OCI-LY1 (cell line): ENCODE measurements at regions not wholly inside any gene's neighbourhood (a gene's known extent, or its start where the extent isn't known, plus 50 kb on each side); places are given as distances from the start of the nearest gene placed in this dataset.

Experiments
- H2AFZ ChIP-seq: fragments of 200-600 bp; sonication (generic), shearing (Covaris generic); 2 replicates; pipeline ENCODE4 v1.6.0; 2014; ENCODE audit warnings: antibody characterized with exemption, mild to moderate bottlenecking, low read length
- H3F3A ChIP-seq: fragments of 200-600 bp; sonication (generic), shearing (Covaris generic); 2 replicates; pipeline ENCODE4 v1.6.0; 2014; ENCODE audit warnings: mild to moderate bottlenecking, antibody characterized with exemption, low read length, moderate library complexity; ENCODE audit not compliant: insufficient read depth
- H3K27ac ChIP-seq: fragments of 200-600 bp; sonication (generic); 2 replicates; pipeline ENCODE4 v1.5.1; 2014; ENCODE audit warnings: low read length, mixed run types, mild to moderate bottlenecking, low read depth; ENCODE audit not compliant: poor library complexity, severe bottlenecking
- H3K27me3 ChIP-seq: fragments of 200-600 bp; sonication (generic); 2 replicates; pipeline ENCODE4 v1.6.0; 2014; ENCODE audit warnings: antibody characterized with exemption, mild to moderate bottlenecking, low read length, moderate library complexity; ENCODE audit not compliant: insufficient read depth
- H3K36me3 ChIP-seq: fragments of 200-600 bp; sonication (generic); 2 replicates; pipeline ENCODE4 v1.6.1; 2014; ENCODE audit warnings: mild to moderate bottlenecking, antibody characterized with exemption, low read length, moderate library complexity, mixed read lengths; ENCODE audit not compliant: insufficient read depth
- H3K4me1 ChIP-seq: fragments of 200-600 bp; sonication (generic); 2 replicates; pipeline ENCODE4 v1.5.1; 2014; ENCODE audit warnings: mild to moderate bottlenecking, low read length, moderate library complexity; ENCODE audit not compliant: insufficient read depth, severe bottlenecking
- H3K4me2 ChIP-seq: fragments of 200-600 bp; sonication (generic), shearing (Covaris generic); 2 replicates; pipeline ENCODE4 v1.6.1; 2014; ENCODE audit warnings: low read length
- H3K4me3 ChIP-seq: fragments of 200-600 bp; sonication (generic); 2 replicates; pipeline ENCODE4 v1.5.1; 2014; ENCODE audit warnings: low read length, low read depth, mild to moderate bottlenecking, mixed read lengths; ENCODE audit not compliant: poor library complexity, severe bottlenecking
- H3K79me2 ChIP-seq: fragments of 200-600 bp; shearing (Covaris generic); 2 replicates; pipeline ENCODE4 v1.6.1; 2016; ENCODE audit warnings: mixed run types, low read length, mixed read lengths; ENCODE audit not compliant: insufficient read depth
- H3K9ac ChIP-seq: fragments of 200-600 bp; sonication (generic), shearing (Covaris generic); 2 replicates; pipeline ENCODE4 v1.6.1; 2014; ENCODE audit warnings: mild to moderate bottlenecking, low read length, mixed read lengths
- H3K9me2 ChIP-seq: fragments of 200-600 bp; sonication (generic), shearing (Covaris generic); 2 replicates; pipeline ENCODE4 v1.6.1; 2014; ENCODE audit warnings: low read depth, mild to moderate bottlenecking, low read length, mixed read lengths
- H3K9me3 ChIP-seq: fragments of 200-600 bp; shearing (Covaris generic); 2 replicates; pipeline ENCODE4 v1.6.1; 2014; ENCODE audit warnings: low read length, mixed read lengths
- H4K20me1 ChIP-seq: fragments of 200-600 bp; sonication (generic), shearing (Covaris generic); 2 replicates; pipeline ENCODE4 v1.6.0; 2016; ENCODE audit warnings: mild to moderate bottlenecking, low read length; ENCODE audit not compliant: insufficient read depth
- EZH2 ChIP-seq: fragments of 200-600 bp; sonication (generic), shearing (Covaris generic); IDR thresholded peaks from 2 replicates; pipeline ENCODE4 v1.8.0; 2017; ENCODE audit warnings: borderline replicate concordance, mixed run types, mild to moderate bottlenecking, antibody characterized with exemption, low read length, moderate library complexity, mixed read lengths
- TF ChIP-seq, protein P1 (sequence below): fragments of 200-600 bp; sonication (generic), shearing (Covaris generic); IDR thresholded peaks from 2 replicates; pipeline ENCODE4 v1.5.1; 2017; ENCODE audit warnings: mild to moderate bottlenecking, antibody characterized with exemption, low read length, moderate library complexity, mixed read lengths

DNA sequence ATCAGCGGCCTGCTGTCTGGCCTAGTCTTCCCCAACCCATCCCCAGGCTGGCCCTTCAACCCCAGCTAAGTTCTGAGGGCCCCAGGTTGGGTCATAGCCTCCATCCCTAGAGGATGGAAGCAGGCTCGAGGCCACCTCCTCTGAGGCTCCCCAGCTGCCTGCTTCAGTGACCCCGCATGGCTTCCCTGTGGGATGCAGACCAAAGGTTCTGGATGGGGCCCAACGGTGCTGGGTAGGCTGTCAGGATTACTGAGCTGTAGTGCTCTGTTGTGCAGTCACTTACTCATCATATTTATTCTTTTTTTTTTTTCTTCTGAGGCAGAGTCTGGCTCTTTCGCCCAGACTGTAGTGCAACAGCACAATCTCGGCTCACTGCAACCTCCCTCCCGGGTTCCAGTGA lies 92.0 kb downstream of the IRF2BPL start:
- Histone ChIP-seq H3K4me1 (no peaks in the 10 kb centered on the region), H3K9me2 (no peaks in the 10 kb centered on the region), H3K36me3 (no peaks in the 10 kb centered on the region), H3F3A (no peaks in the 10 kb centered on the region), H3K9ac (no peak overlapping the region), H4K20me1 (no peaks in the 10 kb centered on the region), H2AFZ (no peak overlapping the region), H3K9me3 (no peaks in the 10 kb centered on the region), H3K4me2 (no peak overlapping the region), H3K4me3 (no peak overlapping the region), H3K27ac (no peak overlapping the region), H3K27me3 (peaks cover 4% of the 10 kb centered on the region; the same call in 1 of the 2 replicates), H3K79me2 (no peaks in the 10 kb centered on the region)
- TF ChIP-seq EZH2, result no peak
- TF ChIP-seq, protein P1, sequence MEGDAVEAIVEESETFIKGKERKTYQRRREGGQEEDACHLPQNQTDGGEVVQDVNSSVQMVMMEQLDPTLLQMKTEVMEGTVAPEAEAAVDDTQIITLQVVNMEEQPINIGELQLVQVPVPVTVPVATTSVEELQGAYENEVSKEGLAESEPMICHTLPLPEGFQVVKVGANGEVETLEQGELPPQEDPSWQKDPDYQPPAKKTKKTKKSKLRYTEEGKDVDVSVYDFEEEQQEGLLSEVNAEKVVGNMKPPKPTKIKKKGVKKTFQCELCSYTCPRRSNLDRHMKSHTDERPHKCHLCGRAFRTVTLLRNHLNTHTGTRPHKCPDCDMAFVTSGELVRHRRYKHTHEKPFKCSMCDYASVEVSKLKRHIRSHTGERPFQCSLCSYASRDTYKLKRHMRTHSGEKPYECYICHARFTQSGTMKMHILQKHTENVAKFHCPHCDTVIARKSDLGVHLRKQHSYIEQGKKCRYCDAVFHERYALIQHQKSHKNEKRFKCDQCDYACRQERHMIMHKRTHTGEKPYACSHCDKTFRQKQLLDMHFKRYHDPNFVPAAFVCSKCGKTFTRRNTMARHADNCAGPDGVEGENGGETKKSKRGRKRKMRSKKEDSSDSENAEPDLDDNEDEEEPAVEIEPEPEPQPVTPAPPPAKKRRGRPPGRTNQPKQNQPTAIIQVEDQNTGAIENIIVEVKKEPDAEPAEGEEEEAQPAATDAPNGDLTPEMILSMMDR, result no peak

DNA sequence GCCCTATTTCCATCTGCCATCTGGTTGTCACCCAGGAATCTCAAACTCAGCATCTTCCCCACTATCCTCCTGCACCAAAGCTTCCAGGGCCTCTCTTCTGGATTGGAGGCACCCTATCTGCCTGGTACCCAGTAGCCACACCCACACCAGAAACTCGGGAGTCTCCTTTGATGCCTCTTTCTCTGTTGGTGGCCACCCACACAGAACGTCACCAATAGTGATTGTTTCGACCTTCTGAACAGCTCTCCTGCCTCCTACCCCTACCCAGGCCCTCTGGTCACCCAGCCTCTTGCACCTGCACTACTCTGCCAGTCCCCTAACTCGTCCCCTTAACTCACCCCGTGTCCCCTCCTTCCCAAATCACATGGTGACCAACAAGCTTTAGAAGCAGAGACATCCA lies 95.0 kb downstream of the IRF2BPL start:
- H2AFZ ChIP-seq, result no peak overlapping the region

DNA sequence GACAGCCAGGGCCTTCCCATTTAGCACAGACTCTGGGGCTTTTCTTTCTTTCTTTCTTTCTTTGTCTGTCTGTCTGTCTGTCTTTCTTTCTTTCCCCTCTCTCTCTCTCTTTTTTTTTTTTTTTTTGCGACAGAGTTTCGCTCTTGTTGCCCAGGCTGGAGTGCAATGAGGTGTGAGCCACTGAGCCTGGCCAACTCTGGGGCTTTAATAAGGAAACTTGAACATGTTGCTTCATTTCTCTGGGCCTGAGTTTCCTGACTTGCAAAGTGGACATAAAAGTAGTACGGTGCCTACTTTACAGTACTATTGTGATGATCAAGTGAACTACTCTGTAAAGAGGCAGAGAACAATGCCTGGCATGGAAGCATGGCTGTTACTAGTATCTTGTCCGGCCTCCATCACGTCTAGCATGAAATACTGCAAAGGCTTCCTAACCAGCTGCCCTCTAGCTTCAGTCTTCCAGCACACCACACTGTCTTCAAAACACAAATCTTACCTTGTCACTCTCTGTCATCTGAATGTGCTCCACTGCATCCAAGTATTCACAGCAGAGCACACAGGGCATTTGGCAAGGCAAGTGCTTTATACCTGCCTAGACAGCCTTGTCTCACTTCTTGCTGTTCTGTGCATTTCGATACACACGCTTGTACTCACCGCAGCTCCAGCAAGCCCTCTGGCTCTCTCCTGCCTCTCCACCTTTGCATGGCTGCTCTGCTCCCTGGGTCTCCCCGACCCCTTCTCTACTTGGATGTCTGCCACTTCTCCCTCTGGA lies 96.7 kb downstream of the IRF2BPL start:
- no peaks in the 10 kb centered on the region for H3K36me3 ChIP-seq
- H3K4me2 ChIP-seq, result no peak overlapping the region
- H3F3A ChIP-seq, result no peaks in the 10 kb centered on the region
- H3K27ac ChIP-seq, result no peak overlapping the region
- no peak overlapping the region for H3K4me3 ChIP-seq
- no peaks in the 10 kb centered on the region for H3K9me3 ChIP-seq
- H4K20me1 ChIP-seq, result no peaks in the 10 kb centered on the region
- TF ChIP-seq, protein P1, result no peak
- TF ChIP-seq EZH2, result no peak
- H2AFZ ChIP-seq, result no peak overlapping the region
- peaks cover 6% of the 10 kb centered on the region; the same call in 1 of the 2 replicates for H3K27me3 ChIP-seq
- H3K9me2 ChIP-seq, result no peaks in the 10 kb centered on the region
- no peaks in the 10 kb centered on the region for H3K79me2 ChIP-seq
- H3K9ac ChIP-seq, result no peak overlapping the region
- no peaks in the 10 kb centered on the region for H3K4me1 ChIP-seq

More for the DNA sequence above, 95.0 kb downstream of the IRF2BPL start:
- Histone ChIP-seq H3K9me3 (no peaks in the 10 kb centered on the region), H3K36me3 (no peaks in the 10 kb centered on the region), H3K27ac (no peak overlapping the region), H4K20me1 (no peaks in the 10 kb centered on the region), H3K79me2 (no peaks in the 10 kb centered on the region), H3K4me2 (no peak overlapping the region), H3K4me1 (no peaks in the 10 kb centered on the region), H3K4me3 (no peak overlapping the region), H3K27me3 (peaks cover 6% of the 10 kb centered on the region; the same call in 1 of the 2 replicates), H3F3A (no peaks in the 10 kb centered on the region), H3K9ac (no peak overlapping the region), H3K9me2 (no peaks in the 10 kb centered on the region)
- TF ChIP-seq EZH2, result no peak
- TF ChIP-seq, protein P1, result no peak
